ENCODE measurements at regions not wholly inside any gene's neighbourhood (a gene's known extent, or its start where the extent isn't known, plus 50 kb on each side); places are given as distances from the start of the nearest gene placed in this dataset.

GRCh38 chr6:163991321-163991720 lies 576.8 kb downstream of the QKI start:
- FAIRE-seq (no peak), DNase-seq (ENCODE audit: low read depth, low spot score) (no peak)
- Histone ChIP-seq H3K9me1 (ENCODE audit: control insufficient read depth, extremely low read depth, insufficient read depth, low read length) (no peaks in the 10 kb centered on the region), H2AFZ (ENCODE audit: control insufficient read depth, low read length) (no peak overlapping the region), H3K9me3 (ENCODE audit: control insufficient read depth, low read depth, low read length) (no peaks in the 10 kb centered on the region), H3K36me3 (ENCODE audit: control insufficient read depth in 2 of 2, extremely low read depth in 1 of 2, insufficient read depth in 2 of 2, low read length in 2 of 2) (no peaks in the 10 kb centered on the region), H3K27me3 (ENCODE audit: control insufficient read depth, extremely low read depth, insufficient read depth, low read length) (no peaks in the 10 kb centered on the region), H3K4me1 (ENCODE audit: control insufficient read depth, extremely low read depth, insufficient read depth, low read length) (no peaks in the 10 kb centered on the region), H3K9ac (ENCODE audit: control insufficient read depth, extremely low read depth, insufficient read depth, low read length) (no peak overlapping the region), H3K4me2 (ENCODE audit: control insufficient read depth, extremely low read depth, insufficient read depth, low read depth, low read length) (no peak overlapping the region), H4K20me1 (ENCODE audit: control insufficient read depth, extremely low read depth, insufficient read depth, low read length) (no peaks in the 10 kb centered on the region), H3K79me2 (ENCODE audit: control insufficient read depth, insufficient read depth, low read length) (no peaks in the 10 kb centered on the region), H3K4me3 (ENCODE audit: control insufficient read depth in 2 of 3, extremely low read depth in 1 of 3, insufficient read depth in 2 of 3, low read depth in 1 of 3, low read length in 3 of 3) (no peak overlapping the region), H3K27ac (ENCODE audit: control insufficient read depth, insufficient read depth, low read length) (no peak overlapping the region)
- no peak for TF ChIP-seq CTCF (optimal IDR thresholded peaks at IDR 0.05 in 1 of 3, IDR thresholded peaks at IDR 0.05 in 1 of 3, conservative IDR thresholded peaks at IDR 0.05 in 1 of 3; ENCODE audit: extremely low read depth in 1 of 3, insufficient read depth in 2 of 3, low read length in 3 of 3)
- no peak for TF ChIP-seq EZH2 (IDR thresholded peaks at IDR 0.05; ENCODE audit: low read length)
- dilution Hi-C loops (cut with MboI; ENCODE audit: extremely low pct_ligation_motif_present, low sequenced_read_pairs), result no loop called here

- Histone ChIP-seq H3K9me1 (ENCODE audit: control insufficient read depth, extremely low read depth, insufficient read depth, low read length) (no peaks in the 10 kb centered on the region), H3K4me2 (ENCODE audit: control insufficient read depth, extremely low read depth, insufficient read depth, low read depth, low read length) (no peak overlapping the region), H3K27ac (ENCODE audit: control insufficient read depth, insufficient read depth, low read length) (no peak overlapping the region), H3K4me3 (ENCODE audit: control insufficient read depth in 2 of 3, extremely low read depth in 1 of 3, insufficient read depth in 2 of 3, low read depth in 1 of 3, low read length in 3 of 3) (no peak overlapping the region), H3K27me3 (ENCODE audit: control insufficient read depth, extremely low read depth, insufficient read depth, low read length) (no peaks in the 10 kb centered on the region), H3K36me3 (ENCODE audit: control insufficient read depth in 2 of 2, extremely low read depth in 1 of 2, insufficient read depth in 2 of 2, low read length in 2 of 2) (no peaks in the 10 kb centered on the region), H3K9ac (ENCODE audit: control insufficient read depth, extremely low read depth, insufficient read depth, low read length) (no peak overlapping the region), H2AFZ (ENCODE audit: control insufficient read depth, low read length) (no peak overlapping the region), H3K4me1 (ENCODE audit: control insufficient read depth, extremely low read depth, insufficient read depth, low read length) (no peaks in the 10 kb centered on the region), H3K79me2 (ENCODE audit: control insufficient read depth, insufficient read depth, low read length) (no peaks in the 10 kb centered on the region), H4K20me1 (ENCODE audit: control insufficient read depth, extremely low read depth, insufficient read depth, low read length) (no peaks in the 10 kb centered on the region), H3K9me3 (ENCODE audit: control insufficient read depth, low read depth, low read length) (no peaks in the 10 kb centered on the region)
- DNase-seq (ENCODE audit: low read depth, low spot score), result no peak
- FAIRE-seq, result no peak
- dilution Hi-C loops (cut with MboI; ENCODE audit: extremely low pct_ligation_motif_present, low sequenced_read_pairs), result no loop called here
- no peak for TF ChIP-seq EZH2 (IDR thresholded peaks at IDR 0.05; ENCODE audit: low read length)
- no peak for TF ChIP-seq CTCF (optimal IDR thresholded peaks at IDR 0.05 in 1 of 3, IDR thresholded peaks at IDR 0.05 in 1 of 3, conservative IDR thresholded peaks at IDR 0.05 in 1 of 3; ENCODE audit: extremely low read depth in 1 of 3, insufficient read depth in 2 of 3, low read length in 3 of 3)
Measured at GRCh38 chr6:163986313-163986712, 571.8 kb downstream of the QKI start.

Measured in keratinocyte (primary cell).